ENCODE measurements at regions not wholly inside any gene's neighbourhood (a gene's known extent, or its start where the extent isn't known, plus 50 kb on each side); places are given as distances from the start of the nearest gene placed in this dataset.

- FAIRE-seq (no peak), DNase-seq (ENCODE audit: insufficient read length, low spot score) (no peak)
Observed at GRCh38 chr1:56235909-56236510, 343.4 kb downstream of the PLPP3 start.

GRCh38 chr1:56229186-56229585 lies 350.2 kb downstream of the PLPP3 start:
- DNase-seq (ENCODE audit: insufficient read length, low spot score): no peak
- no peak for FAIRE-seq

DNA sequence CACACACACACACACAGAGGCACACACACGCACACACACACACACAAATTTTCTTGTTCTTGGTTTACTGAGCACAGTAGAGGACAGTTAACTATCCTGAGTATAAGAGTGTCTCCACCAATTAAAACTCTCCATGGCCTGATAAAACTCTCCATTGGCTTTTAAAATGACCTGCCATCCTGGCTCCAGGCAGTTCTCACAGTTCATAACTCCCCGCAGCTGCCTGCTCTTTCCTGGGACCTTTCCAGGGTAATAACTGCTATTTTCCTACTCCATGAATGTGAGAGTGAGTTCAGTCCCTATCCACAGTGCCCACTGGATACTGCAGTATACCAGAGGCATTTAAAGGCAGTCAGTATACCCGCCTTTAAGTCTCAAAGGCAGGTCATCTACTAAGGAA lies 351.5 kb downstream of the PLPP3 start:
- DNase-seq (ENCODE audit: insufficient read length, low spot score) (no peak), FAIRE-seq (no peak)

GRCh38 chr1:56227401-56227800 lies 352.0 kb downstream of the PLPP3 start:
- no peak for FAIRE-seq
- no peak for DNase-seq (ENCODE audit: insufficient read length, low spot score)

GRCh38 chr1:56225964-56226815 lies 353.2 kb downstream of the PLPP3 start:
- FAIRE-seq (no peak), DNase-seq (ENCODE audit: insufficient read length, low spot score) (no peak)

DNA sequence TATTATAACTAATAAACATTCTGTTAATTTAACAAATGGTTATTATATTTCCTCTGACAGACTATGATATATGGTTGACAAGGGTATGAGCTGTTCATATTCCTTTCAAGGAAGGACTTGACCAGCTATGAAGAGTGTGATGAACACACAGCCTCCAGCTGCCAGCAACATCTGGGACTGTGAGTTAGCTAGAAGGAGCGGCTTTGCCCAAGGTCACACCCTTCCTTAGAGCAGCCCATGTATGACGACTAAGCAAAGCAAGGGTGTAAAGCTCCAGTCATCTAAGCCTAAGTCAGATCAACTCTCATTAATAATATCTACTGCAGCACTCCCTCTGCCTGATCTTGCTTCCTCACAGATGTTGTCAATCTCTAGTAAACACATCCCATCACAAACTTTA lies 355.4 kb downstream of the PLPP3 start:
- DNase-seq (ENCODE audit: insufficient read length, low spot score) (no peak), FAIRE-seq (no peak)

DNA sequence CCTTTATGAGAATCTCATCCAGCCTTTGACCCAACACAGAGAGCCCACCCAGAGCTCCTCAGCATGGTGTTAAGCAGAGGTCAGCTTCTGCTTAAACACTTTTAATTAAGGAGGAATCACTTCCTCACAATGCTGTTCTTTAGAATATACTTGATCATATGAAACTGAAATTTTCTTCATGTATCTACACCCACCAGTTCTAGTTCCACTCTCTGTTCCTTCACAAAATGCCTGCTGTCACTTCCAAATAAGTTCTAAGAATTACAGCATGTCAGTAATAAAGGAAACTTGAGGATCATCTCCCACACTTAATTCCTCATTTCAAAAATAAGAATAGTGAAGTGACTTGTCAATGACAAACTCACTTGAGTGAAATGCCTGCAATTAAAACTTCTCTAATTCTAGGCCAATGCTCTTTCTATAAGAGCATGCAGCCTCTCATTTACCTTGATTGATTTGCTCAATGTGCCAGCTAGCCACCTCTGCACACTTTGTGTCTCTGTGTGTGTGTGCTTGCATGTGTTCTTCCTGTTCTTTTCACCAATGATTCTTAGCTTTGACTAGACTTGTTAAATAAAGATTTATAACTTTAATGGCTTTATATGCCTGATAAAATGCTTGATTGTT lies 356.3 kb downstream of the PLPP3 start:
- FAIRE-seq (no peak), DNase-seq (ENCODE audit: insufficient read length, low spot score) (no peak)

DNA sequence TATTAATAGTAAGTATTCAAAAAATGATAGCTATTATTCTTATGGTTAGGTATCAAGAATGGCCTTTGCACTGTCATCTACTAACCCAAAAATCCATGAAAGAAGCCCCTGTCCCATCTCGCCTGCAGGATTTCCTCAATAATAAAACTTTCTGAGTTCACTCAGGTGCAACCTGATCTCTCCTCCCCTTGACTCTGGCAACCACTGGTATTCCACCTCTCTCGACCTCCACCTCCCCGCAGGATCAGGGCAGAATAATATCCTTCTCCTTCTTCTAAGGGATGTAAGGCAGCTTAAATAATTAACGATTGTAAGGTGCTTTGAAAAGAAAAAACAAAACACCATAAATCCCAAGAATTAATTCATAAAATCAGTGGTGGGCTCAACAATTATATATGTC lies 359.3 kb downstream of the PLPP3 start:
- FAIRE-seq: no peak
- no peak for DNase-seq (ENCODE audit: insufficient read length, low spot score)

- DNase-seq (ENCODE audit: insufficient read length, low spot score): no peak
- FAIRE-seq: no peak
Observed at GRCh38 chr1:56218023-56218422, 361.3 kb downstream of the PLPP3 start.

GRCh38 chr1:56216218-56216617 lies 363.1 kb downstream of the PLPP3 start:
- DNase-seq (ENCODE audit: insufficient read length, low spot score) (no peak), FAIRE-seq (no peak)

GRCh38 chr1:56215771-56216170 lies 363.6 kb downstream of the PLPP3 start:
- no peak for FAIRE-seq

DNA sequence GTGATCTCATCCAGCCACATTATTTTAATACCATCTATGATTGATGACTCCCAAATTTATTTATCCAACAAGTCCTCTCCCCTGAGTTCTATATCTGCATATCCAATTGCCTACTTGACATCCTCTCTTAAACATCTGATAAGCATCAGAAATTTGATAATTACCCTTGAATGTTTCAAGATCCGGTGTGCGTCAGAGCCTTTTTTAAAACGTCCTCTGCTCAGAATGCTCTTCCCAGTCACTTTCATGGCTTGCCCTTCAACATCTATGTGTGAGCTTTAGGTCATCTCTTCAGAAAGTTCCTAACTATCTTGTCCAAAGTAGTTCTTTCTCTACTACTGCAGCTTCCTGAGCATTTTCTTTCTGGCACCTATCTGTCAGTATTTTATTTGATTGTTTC lies 364.3 kb downstream of the PLPP3 start:
- no peak for FAIRE-seq
- no peak for DNase-seq (ENCODE audit: insufficient read length, low spot score)

More at GRCh38 chr1:56215771-56216170, 363.6 kb downstream of the PLPP3 start:
- DNase-seq (ENCODE audit: insufficient read length, low spot score): no peak

DNA sequence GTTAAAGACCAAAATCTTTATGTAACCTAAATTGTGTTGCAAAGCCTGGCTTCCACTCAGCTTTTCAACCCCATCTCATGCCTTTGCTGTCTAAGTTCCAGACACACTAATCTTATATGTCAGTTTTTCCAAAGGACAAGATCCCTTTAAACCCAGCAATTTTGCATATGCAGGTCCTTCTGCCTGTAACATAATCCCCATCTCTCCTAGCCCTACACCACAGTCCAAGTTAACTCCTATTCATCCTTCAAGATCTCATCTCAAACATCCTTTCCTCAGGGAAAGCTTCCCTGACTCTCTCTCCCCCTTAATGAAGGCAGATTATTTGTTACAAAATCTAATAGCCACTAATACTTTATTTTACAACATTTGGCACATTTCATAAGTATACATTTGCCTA lies 366.3 kb downstream of the PLPP3 start:
- no peak for DNase-seq (ENCODE audit: insufficient read length, low spot score)
- FAIRE-seq: no peak

DNA sequence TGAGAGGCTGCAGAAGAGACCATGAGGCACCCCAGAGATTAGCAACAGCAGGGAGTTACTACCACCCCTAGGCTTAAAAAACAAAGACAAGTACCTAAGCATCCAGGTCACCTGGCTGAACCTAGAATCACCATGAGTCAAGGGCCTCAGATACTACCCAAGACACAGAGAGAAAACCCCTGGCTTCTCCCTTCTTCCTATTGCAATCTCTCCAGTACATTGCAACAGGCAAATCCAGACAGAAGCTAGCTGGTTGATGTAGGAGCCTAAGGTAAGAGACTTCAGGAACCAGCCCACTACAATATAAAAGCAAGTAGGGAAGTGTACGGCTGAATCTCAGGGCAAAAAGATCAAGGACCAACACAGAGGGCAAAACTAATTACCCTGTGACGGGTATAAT lies 367.2 kb downstream of the PLPP3 start:
- FAIRE-seq (no peak), DNase-seq (ENCODE audit: insufficient read length, low spot score) (no peak)

DNA sequence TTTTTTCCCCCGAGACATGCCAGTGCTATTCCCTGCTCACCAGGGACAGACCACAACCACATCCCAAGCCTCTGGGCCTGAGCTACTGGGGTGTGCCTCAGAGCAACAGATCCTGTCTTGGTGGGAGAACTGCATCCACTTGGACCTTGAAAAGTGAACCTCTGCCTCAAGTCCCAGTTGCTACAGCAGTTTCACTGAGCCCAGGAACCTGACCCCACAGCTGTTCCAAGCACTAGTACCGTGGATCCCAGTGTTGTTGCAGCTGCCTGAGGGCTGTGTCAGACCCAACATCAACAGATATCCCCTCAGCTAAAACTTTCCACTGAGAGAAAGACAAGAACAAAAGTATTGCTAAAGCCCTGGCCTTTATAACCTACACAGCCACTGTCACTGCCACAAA lies 373.0 kb downstream of the PLPP3 start:
- FAIRE-seq (no peak), DNase-seq (ENCODE audit: insufficient read length, low spot score) (no peak)

DNA sequence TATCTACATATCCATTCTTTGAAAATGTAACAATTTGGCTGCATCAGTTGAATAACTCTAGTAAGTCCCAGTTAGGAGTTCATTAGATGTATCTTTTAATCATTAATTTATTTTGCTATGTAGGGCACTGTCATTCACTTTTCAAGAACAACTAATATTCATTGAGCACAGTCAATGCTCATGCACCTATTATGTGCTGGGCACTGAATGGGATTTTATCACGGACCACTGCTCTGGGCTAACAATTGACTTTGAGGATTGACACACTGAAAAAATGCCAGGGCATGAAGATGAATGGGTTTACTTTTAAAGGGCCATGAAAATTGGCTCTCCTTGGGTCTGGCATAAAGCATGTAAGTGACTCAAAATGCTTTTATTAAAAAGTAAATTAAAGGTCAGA lies 375.2 kb downstream of the PLPP3 start:
- no peak for DNase-seq (ENCODE audit: insufficient read length, low spot score)
- no peak for FAIRE-seq

DNA sequence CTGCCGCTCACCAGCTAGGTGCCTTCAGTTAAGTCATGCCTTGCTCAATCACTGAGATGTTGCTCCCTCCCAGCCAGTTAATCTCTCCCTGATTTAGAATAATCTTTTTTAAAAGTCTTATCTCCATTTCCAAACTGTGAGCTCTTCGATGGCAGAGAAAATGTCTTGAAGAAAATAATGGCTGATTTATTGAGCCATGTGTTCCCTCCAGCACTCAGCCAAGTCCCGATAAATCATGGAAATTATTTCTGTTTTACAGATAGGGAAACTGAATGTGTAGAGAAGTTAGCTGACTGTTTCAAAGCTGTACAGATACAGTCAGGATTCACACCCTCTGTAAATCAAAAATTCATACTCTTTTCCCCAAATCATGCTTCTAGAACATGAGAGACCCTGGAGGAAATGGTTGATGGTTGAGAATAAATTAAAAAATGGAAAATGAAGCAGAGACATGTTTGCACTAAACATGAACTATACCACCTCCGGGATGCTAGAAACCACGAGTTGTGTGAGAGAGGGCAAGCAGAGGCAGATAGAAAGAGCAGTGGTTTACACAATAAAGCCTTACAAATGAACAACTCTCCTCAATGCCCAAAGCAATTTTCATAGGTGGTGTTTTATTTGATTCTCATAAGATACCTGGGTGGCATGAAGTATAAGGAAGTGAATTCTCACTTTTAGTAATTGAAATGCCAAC lies 376.4 kb downstream of the PLPP3 start:
- no peak for DNase-seq (ENCODE audit: insufficient read length, low spot score)
- FAIRE-seq: no peak

- DNase-seq (ENCODE audit: insufficient read length, low spot score): no peak
- FAIRE-seq: no peak
Observed at GRCh38 chr1:56202186-56202585, 377.2 kb downstream of the PLPP3 start.

DNA sequence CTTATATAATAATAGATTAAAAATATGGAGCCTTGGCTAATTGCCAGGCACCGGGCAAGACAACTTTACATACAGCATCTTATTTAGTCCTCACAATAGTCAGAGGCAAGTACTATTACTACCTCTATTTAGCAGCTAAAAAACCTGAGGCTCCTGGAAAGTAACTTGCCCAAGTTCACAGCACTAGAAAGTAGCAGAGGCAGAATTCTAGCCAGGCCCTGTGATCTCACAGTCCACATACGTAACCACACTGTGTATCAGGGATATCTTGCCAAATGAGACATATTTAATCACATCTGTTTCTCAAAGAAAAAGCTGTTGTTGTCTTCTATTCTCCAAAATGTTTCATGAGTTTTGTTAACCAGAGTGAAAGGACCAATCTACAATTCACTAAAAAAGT lies 378.5 kb downstream of the PLPP3 start:
- DNase-seq (ENCODE audit: insufficient read length, low spot score): no peak
- no peak for FAIRE-seq

- no peak for DNase-seq (ENCODE audit: insufficient read length, low spot score)
- FAIRE-seq: no peak
Observed at GRCh38 chr1:56200442-56200841, 378.9 kb downstream of the PLPP3 start.

- DNase-seq (ENCODE audit: insufficient read length, low spot score) (no peak), FAIRE-seq (no peak)
Observed at GRCh38 chr1:56199956-56200355, 379.4 kb downstream of the PLPP3 start.
